ENCODE measurements at regions not wholly inside any gene's neighbourhood (a gene's known extent, or its start where the extent isn't known, plus 50 kb on each side); places are given as distances from the start of the nearest gene placed in this dataset.

- Mint-ChIP-seq H3K4me3 (no peak overlapping the region), H3K9me3 (no peaks in the 10 kb centered on the region), H3K27me3 (peaks cover 30% of the 10 kb centered on the region), H3K4me1 (no peaks in the 10 kb centered on the region), H3K27ac (no peak overlapping the region), H3K36me3 (ENCODE audit: low read depth) (no peaks in the 10 kb centered on the region)
- ATAC-seq (ENCODE audit: low read depth), result no peak
- intact Hi-C loops (cut with micrococcal nuclease), result no loop called here
- no peak for TF ChIP-seq CTCF (IDR thresholded peaks at IDR 0.05)
- no peak for DNase-seq
- POLR2A ChIA-PET, result no interaction called here
- CTCF ChIA-PET, result interaction anchor here (1.4 kb wide), 1 partner anchor 8 kb away, joined by 3 read pairs; no protein-coding TSS in a partner anchor
These were observed 308.5 kb upstream of the NFE2L3 start for GRCh38 chr7:25843467-25843866.

GRCh38 chr7:25844102-25844870, 307.7 kb upstream of the NFE2L3 start:
- TF ChIP-seq CTCF (IDR thresholded peaks at IDR 0.05), result no peak
- ChIA-PET POLR2A (no interaction called here), CTCF (interaction anchor here (1.4 kb wide), 1 partner anchor 7 kb away, joined by 3 read pairs; no protein-coding TSS in a partner anchor)
- no peaks in the 10 kb centered on the region for H3K9me3 Mint-ChIP-seq
- peaks cover 32% of the 10 kb centered on the region for H3K27me3 Mint-ChIP-seq
- ATAC-seq (ENCODE audit: low read depth) (no peak), DNase-seq (no peak)
- H3K4me3 Mint-ChIP-seq, result no peak overlapping the region
- no peak overlapping the region for H3K27ac Mint-ChIP-seq
- no peaks in the 10 kb centered on the region for H3K4me1 Mint-ChIP-seq
- no peaks in the 10 kb centered on the region for H3K36me3 Mint-ChIP-seq (ENCODE audit: low read depth)
- intact Hi-C loops (cut with micrococcal nuclease), result no loop called here

- no peak for TF ChIP-seq CTCF (IDR thresholded peaks at IDR 0.05)
- Mint-ChIP-seq H3K27me3 (peaks cover 38% of the 10 kb centered on the region), H3K27ac (no peak overlapping the region), H3K4me3 (no peak overlapping the region), H3K4me1 (no peaks in the 10 kb centered on the region), H3K9me3 (no peaks in the 10 kb centered on the region), H3K36me3 (ENCODE audit: low read depth) (no peaks in the 10 kb centered on the region)
- ATAC-seq (ENCODE audit: low read depth), result no peak
- CTCF ChIA-PET, result no interaction called here
- DNase-seq, result no peak
- POLR2A ChIA-PET, result no interaction called here
- intact Hi-C loops (cut with micrococcal nuclease), result no loop called here
These were observed 306.5 kb upstream of the NFE2L3 start for GRCh38 chr7:25845464-25845863.

- DNase-seq (no peak), ATAC-seq (ENCODE audit: low read depth) (no peak)
- no peaks in the 10 kb centered on the region for H3K36me3 Mint-ChIP-seq (ENCODE audit: low read depth)
- POLR2A ChIA-PET, result no interaction called here
- H3K27me3 Mint-ChIP-seq, result peaks cover 46% of the 10 kb centered on the region
- H3K27ac Mint-ChIP-seq, result no peak overlapping the region
- no peak for TF ChIP-seq CTCF (IDR thresholded peaks at IDR 0.05)
- H3K4me3 Mint-ChIP-seq, result no peak overlapping the region
- H3K4me1 Mint-ChIP-seq, result peaks cover 4% of the 10 kb centered on the region
- CTCF ChIA-PET, result no interaction called here
- no peaks in the 10 kb centered on the region for H3K9me3 Mint-ChIP-seq
- intact Hi-C loops (cut with micrococcal nuclease), result no loop called here
These were observed 305.3 kb upstream of the NFE2L3 start for GRCh38 chr7:25846722-25847121.

- intact Hi-C loops (cut with micrococcal nuclease), result no loop called here
- CTCF ChIA-PET, result no interaction called here
- Mint-ChIP-seq H3K27me3 (peaks cover 49% of the 10 kb centered on the region), H3K4me3 (no peak overlapping the region), H3K9me3 (no peaks in the 10 kb centered on the region), H3K36me3 (ENCODE audit: low read depth) (no peaks in the 10 kb centered on the region), H3K4me1 (peaks cover 7% of the 10 kb centered on the region), H3K27ac (no peak overlapping the region)
- ATAC-seq (ENCODE audit: low read depth), result no peak
- no peak for TF ChIP-seq CTCF (IDR thresholded peaks at IDR 0.05)
- DNase-seq, result no peak
- POLR2A ChIA-PET, result no interaction called here
These were observed 304.5 kb upstream of the NFE2L3 start for GRCh38 chr7:25847336-25848070.
